WERI-Rb-1 (cell line): ENCODE measurements at regions not wholly inside any gene's neighbourhood (a gene's known extent, or its start where the extent isn't known, plus 50 kb on each side); places are given as distances from the start of the nearest gene placed in this dataset.

Experiments
- DNase-seq: peaks from one replicate; pipeline ENCODE4 v3.0.0-alpha.2; 2020
- H3K27ac ChIP-seq: fragments of 250-450 bp; sonication (Bioruptor Pico); 2 replicates; pipeline ENCODE4 v1.5.1; 2020; ENCODE audit warnings: mild to moderate bottlenecking, moderate library complexity
- H3K27me3 ChIP-seq: fragments of 250-450 bp; sonication (Bioruptor Pico); 2 replicates; pipeline ENCODE4 v1.5.1; 2021; ENCODE audit warnings: mild to moderate bottlenecking, low read depth, moderate library complexity; ENCODE audit not compliant: insufficient read depth, severe bottlenecking
- H3K36me3 ChIP-seq: fragments of 250-450 bp; sonication (Bioruptor Pico); 2 replicates; pipeline ENCODE4 v1.5.1; 2020; ENCODE audit warnings: mild to moderate bottlenecking, moderate library complexity
- H3K4me3 ChIP-seq: 2 replicates; pipeline ENCODE4 v1.5.1; 2011; ENCODE audit warnings: low read depth, mild to moderate bottlenecking, control low read depth, low read length
- H3K9me3 ChIP-seq: fragments of 250-450 bp; sonication (Bioruptor Pico); 2 replicates; pipeline ENCODE4 v1.5.1; 2021; ENCODE audit warnings: mild to moderate bottlenecking, moderate library complexity; ENCODE audit not compliant: severe bottlenecking
- TF ChIP-seq, protein P1 (sequence below): IDR thresholded peaks from 2 replicates; pipeline ENCODE4 v1.5.1; 2011; ENCODE audit warnings: low read depth, mild to moderate bottlenecking, control low read depth, inconsistent platforms, low read length

- TF ChIP-seq, protein P1, sequence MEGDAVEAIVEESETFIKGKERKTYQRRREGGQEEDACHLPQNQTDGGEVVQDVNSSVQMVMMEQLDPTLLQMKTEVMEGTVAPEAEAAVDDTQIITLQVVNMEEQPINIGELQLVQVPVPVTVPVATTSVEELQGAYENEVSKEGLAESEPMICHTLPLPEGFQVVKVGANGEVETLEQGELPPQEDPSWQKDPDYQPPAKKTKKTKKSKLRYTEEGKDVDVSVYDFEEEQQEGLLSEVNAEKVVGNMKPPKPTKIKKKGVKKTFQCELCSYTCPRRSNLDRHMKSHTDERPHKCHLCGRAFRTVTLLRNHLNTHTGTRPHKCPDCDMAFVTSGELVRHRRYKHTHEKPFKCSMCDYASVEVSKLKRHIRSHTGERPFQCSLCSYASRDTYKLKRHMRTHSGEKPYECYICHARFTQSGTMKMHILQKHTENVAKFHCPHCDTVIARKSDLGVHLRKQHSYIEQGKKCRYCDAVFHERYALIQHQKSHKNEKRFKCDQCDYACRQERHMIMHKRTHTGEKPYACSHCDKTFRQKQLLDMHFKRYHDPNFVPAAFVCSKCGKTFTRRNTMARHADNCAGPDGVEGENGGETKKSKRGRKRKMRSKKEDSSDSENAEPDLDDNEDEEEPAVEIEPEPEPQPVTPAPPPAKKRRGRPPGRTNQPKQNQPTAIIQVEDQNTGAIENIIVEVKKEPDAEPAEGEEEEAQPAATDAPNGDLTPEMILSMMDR = no peak
- peak; percentile 29 for DNase-seq
- Histone ChIP-seq H3K9me3 (no peaks in the 10 kb centered on the region), H3K4me3 (no peak overlapping the region), H3K36me3 (no peaks in the 10 kb centered on the region), H3K27ac (no peak overlapping the region), H3K27me3 (no peaks in the 10 kb centered on the region)
Measured at GRCh38 chr16:48909231-48909630, 299.3 kb upstream of the N4BP1 start.

- no peaks in the 10 kb centered on the region for H3K27me3 ChIP-seq
Measured at GRCh38 chr16:48907906-48908634, 298.1 kb upstream of the N4BP1 start.

GRCh38 chr16:48905632-48906505 lies 295.9 kb upstream of the N4BP1 start:
- no peaks in the 10 kb centered on the region for H3K36me3 ChIP-seq
- H3K27ac ChIP-seq = no peak overlapping the region
- no peak overlapping the region for H3K4me3 ChIP-seq
- no peaks in the 10 kb centered on the region for H3K27me3 ChIP-seq
- TF ChIP-seq, protein P1 = no peak
- DNase-seq = peak; percentile 19
- H3K9me3 ChIP-seq = no peaks in the 10 kb centered on the region

More at GRCh38 chr16:48907906-48908634, 298.1 kb upstream of the N4BP1 start:
- no peaks in the 10 kb centered on the region for H3K36me3 ChIP-seq
- no peaks in the 10 kb centered on the region for H3K9me3 ChIP-seq
- H3K27ac ChIP-seq = no peak overlapping the region
- H3K4me3 ChIP-seq = no peak overlapping the region
- DNase-seq = no peak
- TF ChIP-seq, protein P1 = no peak

DNA sequence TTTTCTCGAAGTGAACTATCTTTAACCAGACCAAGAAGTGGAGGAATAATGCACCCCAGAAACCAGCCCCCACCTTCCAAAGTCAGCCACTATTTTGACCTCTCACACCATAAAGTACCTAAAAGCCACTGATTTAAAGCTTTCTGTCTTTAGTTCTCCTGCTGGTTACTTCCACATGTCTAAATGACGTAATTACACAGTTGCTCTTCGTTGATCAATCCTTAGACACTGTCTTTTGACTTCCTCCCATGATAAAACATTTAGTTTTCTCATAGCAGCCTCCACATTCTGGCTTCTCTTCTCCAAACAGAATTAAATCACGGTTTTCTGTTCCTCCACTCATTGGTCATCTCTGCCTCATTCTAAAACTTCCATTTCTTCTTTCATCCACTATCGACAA lies 294.4 kb upstream of the N4BP1 start:
- no peak overlapping the region for H3K4me3 ChIP-seq
- no peak for DNase-seq
- TF ChIP-seq, protein P1 = no peak
- no peaks in the 10 kb centered on the region for H3K9me3 ChIP-seq
- H3K27ac ChIP-seq = no peak overlapping the region
- no peaks in the 10 kb centered on the region for H3K27me3 ChIP-seq
- no peaks in the 10 kb centered on the region for H3K36me3 ChIP-seq

DNA sequence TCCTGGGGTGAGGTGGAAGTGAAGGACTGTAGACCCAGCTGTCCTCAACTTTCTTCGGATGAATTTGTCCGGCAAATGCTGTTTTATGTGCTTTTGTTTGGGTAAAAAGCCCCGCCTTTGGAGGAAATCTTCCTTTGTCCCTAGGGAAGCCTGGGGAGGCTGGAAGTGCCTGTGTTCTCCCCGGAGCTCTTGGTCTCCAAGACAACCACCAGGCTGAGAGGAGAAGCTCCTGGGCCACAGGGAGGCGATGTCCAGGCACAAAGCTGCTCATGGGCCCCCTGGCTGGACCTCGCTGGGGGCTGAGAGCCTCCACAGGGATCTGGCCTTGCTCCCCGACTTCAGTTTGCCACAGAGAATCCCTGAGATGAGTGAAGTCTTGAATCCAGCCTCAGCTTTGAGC lies 293.1 kb upstream of the N4BP1 start:
- no peaks in the 10 kb centered on the region for H3K36me3 ChIP-seq
- no peak overlapping the region for H3K27ac ChIP-seq
- H3K27me3 ChIP-seq = no peaks in the 10 kb centered on the region
- TF ChIP-seq, protein P1 = peak; percentile 43; the same call in 1 of the 2 replicates
- peak; percentile 16 for DNase-seq
- no peak overlapping the region for H3K4me3 ChIP-seq
- H3K9me3 ChIP-seq = no peaks in the 10 kb centered on the region
